Right kidney (tissue), 1 donor: ENCODE measurements at regions not wholly inside any gene's neighbourhood (a gene's known extent, or its start where the extent isn't known, plus 50 kb on each side); places are given as distances from the start of the nearest gene placed in this dataset.

Experiments
- DNase-seq: peaks from one replicate; pipeline ENCODE4 v3.0.0-alpha.2; 2016

DNA sequence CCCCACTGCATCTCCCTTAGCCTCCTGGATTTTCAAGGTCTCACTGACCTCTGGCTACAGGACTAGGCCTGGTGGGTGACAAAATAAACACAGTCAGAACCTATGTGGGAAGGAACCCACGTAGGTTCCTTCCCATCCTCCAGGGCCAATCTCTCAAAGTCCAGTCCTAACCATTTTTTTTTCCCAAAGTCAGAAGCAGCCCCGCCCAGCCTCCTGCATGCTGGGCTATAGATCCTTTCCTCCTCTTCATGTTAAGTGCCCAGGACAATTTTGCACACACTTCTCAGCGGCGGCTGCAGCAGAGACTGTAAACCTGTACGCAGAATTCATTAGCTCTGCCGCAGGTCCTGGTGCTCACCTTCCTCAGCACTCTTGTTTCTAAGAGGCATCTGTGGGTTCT lies 285.8 kb downstream of the NPIPA8 start:
- no peak for DNase-seq

DNA sequence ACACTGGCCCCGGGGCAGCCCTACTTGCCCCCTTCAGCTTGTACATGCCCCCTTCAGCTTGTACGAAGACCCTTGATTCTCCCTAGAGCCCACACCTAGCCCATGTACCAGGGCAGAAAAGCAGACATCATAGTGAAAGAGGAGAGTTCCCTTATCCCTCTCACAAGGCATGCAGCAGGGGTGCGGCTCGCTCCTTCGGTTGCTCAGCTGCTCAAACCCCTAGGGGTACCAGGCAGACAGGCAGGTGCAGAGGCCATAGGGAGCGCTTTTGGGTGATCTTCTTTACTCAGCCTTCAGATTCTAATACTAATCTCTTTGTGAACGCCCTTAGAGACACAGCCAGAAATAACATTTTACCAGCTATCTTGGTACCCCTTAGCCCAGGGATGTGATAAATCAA lies 286.3 kb downstream of the NPIPA8 start:
- no peak for DNase-seq

DNA sequence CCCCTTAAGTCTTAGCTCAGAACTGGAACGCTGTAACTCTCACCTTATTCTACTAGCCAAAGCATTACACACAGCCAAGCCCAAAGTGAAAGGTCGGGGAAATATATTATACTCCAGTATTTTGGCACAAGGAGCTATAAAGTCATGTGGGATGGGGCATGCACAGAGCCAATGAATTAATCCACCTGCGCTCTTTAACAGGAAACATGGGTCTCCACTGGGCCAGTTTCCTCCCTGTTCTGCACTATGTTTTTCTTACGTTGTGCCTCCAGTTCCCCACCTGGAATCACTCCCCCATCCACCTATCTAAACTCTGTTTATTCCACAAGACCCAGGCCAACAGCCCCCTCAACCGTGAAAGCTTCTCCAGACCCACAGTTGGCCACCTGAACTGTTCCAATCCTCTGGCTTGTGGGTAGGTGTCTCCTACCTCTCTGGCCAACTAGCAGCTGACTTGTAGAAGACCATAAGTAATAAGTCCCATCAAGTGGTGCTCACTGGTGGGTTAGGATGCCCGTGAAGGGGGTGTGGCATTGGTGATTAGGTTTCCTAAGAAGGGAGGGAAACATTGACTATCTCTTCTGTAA lies 286.9 kb downstream of the NPIPA8 start:
- no peak for DNase-seq

- no peak for DNase-seq
Measured at GRCh38 chr16:18048853-18049546, 287.5 kb downstream of the NPIPA8 start.

GRCh38 chr16:18047761-18048160 lies 288.8 kb downstream of the NPIPA8 start:
- DNase-seq: no peak

DNA sequence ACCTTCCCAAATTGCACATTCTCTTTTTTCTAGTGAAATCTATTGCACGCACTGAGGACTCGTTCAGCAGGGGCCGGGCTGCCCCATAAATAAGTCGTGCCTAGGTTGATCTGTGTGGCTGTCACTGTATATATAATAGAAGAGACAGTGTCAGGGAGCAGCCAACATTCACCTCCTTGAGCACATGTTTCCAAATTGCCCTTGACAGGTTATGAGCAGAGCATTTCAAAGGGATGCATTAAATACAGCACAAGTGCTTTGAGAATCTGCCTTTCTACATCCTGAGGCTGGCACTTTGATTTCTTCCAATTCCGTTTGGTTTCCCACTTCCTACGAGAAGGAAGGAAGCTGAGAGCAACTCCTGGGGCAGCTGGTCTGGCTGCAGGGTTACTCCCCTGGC lies 291.2 kb downstream of the NPIPA8 start:
- DNase-seq: no peak

GRCh38 chr16:18041864-18042834 lies 294.4 kb downstream of the NPIPA8 start:
- DNase-seq: no peak

GRCh38 chr16:18039931-18040330 lies 296.6 kb downstream of the NPIPA8 start:
- DNase-seq: no peak

DNA sequence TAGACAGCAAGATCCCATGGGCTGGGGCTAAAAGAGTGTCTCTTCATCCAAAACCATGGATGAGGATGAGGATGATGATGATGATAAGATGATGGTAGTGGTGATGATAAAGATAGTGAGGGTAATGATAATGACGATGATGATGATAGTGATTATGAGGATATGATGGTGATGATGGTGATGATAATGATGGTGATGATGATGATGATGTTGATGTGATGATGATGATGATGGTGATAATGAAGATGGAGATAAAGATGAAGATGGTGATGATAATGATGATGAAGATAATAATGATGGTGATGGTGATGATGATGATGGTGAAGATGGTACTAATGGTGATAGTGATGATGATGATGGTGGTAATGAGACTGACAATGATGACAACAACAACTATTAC lies 299.5 kb downstream of the NPIPA8 start:
- DNase-seq: no peak

DNA sequence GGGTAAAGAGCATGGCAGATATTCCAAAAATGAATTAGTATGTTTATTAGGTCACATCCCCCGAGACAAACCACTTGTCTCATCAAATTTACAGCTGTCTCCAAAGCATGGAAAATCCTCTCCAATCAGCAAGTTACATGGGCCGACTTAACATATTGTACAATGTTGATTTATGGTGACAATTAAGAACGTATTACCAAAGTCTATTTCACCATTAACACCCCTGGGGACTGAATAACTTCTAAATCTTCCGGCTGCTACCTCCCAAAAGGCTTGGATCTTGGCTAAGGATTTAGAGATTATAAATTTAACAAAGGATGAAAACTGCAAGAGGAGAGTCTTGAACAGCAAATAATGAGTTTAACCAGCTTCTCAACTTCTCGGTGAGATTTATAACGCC lies 311.9 kb downstream of the NPIPA8 start:
- DNase-seq: peak; percentile 31

DNA sequence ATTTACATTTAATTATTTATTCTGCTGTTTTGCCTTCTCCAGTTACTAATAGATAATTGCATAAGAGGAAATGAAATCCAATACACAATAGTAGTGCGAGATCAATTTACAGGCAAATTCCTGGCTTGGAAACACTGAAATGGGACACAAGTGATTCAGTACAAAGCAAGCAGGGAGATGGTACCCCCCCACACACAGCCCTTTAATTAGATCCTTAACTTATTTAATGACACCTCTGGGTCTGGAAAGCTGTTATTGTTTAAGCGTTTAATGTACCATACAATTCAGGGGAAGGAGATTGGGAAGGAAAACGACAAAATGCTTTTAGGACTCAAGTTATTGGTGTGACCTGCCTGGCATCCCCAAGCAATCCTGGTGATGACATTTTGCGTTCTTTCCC lies 318.2 kb downstream of the NPIPA8 start:
- DNase-seq: no peak

DNA sequence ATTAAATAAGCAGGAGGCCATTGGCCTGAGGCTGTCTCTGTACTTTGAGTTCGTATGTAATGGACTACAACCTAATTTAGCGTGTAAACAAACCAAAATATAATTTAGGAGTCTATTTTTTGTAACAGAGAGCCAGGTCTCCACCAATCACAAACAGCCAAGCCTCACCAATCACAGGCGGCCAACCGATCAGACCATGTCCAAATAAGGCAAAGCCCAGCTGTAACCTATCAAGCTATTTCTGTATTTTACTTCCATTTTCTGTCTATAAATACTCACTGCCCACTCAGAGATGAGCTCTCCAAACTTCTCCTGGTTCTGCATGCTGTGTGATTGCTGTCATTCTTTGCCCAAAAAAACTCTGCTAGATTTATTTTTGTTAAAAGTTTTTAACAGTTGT lies 322.7 kb downstream of the NPIPA8 start:
- DNase-seq: no peak

GRCh38 chr16:18008356-18008755 lies 328.2 kb downstream of the NPIPA8 start:
- DNase-seq: no peak

- no peak for DNase-seq
Measured at GRCh38 chr16:18003033-18003432, 333.5 kb downstream of the NPIPA8 start.

DNA sequence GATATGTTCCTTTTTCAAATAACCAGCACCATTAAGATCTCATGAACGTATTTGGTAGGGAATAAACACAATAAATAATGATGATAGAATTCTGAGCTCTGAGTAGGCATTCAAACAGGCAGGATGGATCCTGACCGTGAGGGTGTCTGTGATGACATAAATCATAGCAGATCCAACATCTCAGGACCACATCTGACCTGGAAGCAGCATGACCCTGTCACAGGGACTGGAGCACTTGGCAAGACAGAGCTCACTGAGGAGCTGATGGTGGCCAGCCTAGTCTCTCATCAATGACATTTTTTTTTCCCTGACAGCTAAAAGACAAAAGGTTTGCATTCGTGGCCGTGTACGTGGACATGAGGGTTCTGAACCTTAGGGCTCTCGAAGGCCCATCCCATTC lies 337.5 kb downstream of the NPIPA8 start:
- DNase-seq: no peak

GRCh38 chr16:17998550-17998949 lies 338.0 kb downstream of the NPIPA8 start:
- no peak for DNase-seq

DNA sequence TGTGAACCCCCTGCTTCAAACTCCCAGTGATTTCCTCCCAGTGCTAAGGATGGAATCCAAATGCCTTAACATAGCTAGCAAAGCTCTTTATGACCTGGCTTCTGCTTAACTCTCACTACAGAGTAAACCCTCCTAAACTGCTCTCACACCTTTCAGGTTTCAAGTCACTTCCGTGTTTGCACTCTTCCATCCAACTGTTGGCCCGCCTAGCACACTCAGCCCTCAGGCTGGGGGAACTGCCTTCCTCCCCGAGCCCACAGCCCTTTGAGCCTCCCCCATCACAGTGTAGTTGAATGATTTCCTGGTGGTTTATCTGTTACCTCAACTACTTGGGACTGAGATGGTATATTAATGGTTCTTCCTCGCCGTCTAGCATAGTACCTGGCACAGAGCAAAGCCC lies 342.5 kb downstream of the NPIPA8 start:
- no peak for DNase-seq

GRCh38 chr16:17992416-17992815 lies 344.1 kb downstream of the NPIPA8 start:
- DNase-seq: no peak

DNA sequence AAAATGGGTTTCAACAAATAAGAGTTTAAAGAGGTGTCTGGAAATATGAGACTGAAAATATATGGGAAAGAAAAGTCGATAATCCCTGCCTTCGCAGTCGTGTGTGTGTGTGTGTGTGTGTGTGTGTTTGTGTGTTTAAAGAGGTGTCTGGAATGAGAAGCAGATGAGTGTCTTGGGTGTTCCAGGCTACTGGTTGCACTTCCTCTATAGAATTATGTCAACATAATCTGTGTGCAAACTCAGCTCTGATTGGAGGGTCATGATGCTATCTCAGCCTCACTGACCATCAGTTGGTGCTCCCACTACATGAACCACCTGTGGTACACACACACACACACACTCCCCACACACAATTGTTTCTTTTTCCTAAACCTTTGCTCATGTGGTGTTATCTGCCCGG lies 347.3 kb downstream of the NPIPA8 start:
- DNase-seq: no peak

DNA sequence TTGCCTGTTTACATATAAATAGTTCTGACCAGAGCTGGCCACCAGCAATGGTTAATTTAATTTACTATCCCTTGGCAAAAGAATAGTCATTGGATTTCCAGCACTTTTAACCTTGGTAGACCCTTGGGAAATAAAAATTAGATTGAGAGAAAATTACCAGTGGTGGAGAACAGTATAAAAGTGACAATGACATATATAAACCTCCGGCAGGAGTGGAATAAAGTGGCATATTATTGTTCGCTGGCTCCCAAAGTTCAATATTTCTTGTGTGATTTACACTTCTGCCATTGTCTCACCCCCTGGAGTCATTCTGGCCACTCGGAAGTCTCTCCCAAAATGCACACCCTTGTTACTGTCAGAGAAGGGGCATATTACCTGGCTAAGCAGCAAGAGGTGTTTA lies 347.7 kb downstream of the NPIPA8 start:
- DNase-seq: no peak

DNA sequence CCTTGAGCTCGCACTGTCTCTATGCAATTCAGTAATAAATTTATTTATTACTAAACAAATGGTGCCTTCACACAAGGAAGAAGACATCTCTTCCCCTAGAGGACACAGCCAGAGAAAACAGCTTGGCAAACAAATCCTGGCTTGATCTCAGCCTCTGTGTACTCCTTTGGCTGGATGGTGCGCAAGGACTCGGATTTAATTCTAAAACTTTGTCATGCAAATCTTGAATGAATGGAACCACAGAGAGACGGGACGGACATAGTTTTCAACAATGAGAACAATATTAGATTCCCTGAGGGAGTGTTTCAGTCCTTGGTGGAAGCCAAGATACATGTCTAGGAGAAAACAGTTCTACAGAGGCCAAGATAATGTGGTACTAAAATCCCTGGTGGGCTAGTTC lies 349.5 kb downstream of the NPIPA8 start:
- no peak for DNase-seq

GRCh38 chr16:17984810-17985209 lies 351.7 kb downstream of the NPIPA8 start:
- no peak for DNase-seq

DNA sequence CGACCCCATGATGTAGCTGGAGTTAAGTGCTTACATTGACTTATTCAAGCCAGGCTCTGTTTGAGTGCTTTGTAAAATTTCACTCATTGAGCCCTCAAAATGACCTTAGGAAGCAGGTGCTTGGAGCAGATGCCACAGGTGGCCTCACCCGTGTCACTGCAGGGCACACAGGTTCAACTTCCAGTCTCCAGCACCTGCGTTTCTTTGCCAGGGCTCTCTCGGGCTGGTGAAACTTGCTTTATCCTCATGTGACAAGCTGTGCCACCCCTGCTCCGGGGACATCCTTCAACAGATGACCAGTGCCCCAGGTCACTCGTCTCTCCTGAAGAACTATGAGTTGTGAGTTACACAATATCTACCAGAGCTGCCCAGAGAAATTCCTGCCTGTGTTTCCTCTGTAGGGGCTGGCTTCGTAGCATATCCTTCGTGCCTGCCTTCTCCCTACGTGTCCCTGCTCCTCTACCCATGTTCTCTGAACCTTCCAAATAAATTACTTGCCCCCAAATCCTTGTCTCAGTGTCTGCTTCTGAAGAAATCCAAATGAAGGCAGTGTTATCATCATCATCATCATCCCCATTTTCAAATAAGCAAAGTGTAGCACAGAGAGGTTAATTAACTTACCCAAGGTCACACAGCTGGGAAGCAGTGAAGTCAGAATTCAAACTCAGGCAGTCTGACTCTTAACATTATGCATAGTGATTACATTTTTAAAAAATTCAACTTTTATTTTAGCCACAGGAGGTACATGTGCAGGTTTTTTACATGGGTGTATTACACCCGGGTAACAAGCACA lies 352.5 kb downstream of the NPIPA8 start:
- no peak for DNase-seq
